H9 (cell line): ENCODE measurements at regions not wholly inside any gene's neighbourhood (a gene's known extent, or its start where the extent isn't known, plus 50 kb on each side); places are given as distances from the start of the nearest gene placed in this dataset.

ENCODE experiments used
- DNase-seq: peaks from one replicate; pipeline ENCODE4 v3.0.0-alpha.2; 2017
- H2AFZ ChIP-seq: one replicate; pipeline ENCODE4 v1.6.1; 2013; ENCODE audit warnings: mild to moderate bottlenecking, low read length, control low read depth, moderate library complexity
- H2AK5ac ChIP-seq: 2 replicates; pipeline ENCODE4 v1.6.1; 2013; ENCODE audit warnings: low read length, control low read depth, mixed read lengths; ENCODE audit not compliant: insufficient read length
- H2BK120ac ChIP-seq: one replicate; pipeline ENCODE4 v1.6.1; 2013; ENCODE audit warnings: low read depth, mild to moderate bottlenecking, low read length, control low read depth, inconsistent platforms; ENCODE audit not compliant: poor library complexity, severe bottlenecking
- H2BK12ac ChIP-seq: 2 replicates; pipeline ENCODE4 v1.6.1; 2013; ENCODE audit warnings: low read length, control low read depth, mixed read lengths, low read depth; ENCODE audit not compliant: insufficient read length
- H2BK15ac ChIP-seq: 2 replicates; pipeline ENCODE4 v1.6.1; 2013; ENCODE audit warnings: low read depth, low read length, control low read depth
- H2BK20ac ChIP-seq: one replicate; pipeline ENCODE4 v1.6.1; 2013; ENCODE audit warnings: low read depth, mild to moderate bottlenecking, low read length, control low read depth, inconsistent platforms; ENCODE audit not compliant: poor library complexity, severe bottlenecking
- H2BK5ac ChIP-seq: 2 replicates; pipeline ENCODE4 v1.6.1; 2013; ENCODE audit warnings: low read length, control low read depth, mixed read lengths; ENCODE audit not compliant: insufficient read length
- H3K14ac ChIP-seq: 2 replicates; pipeline ENCODE4 v1.6.1; 2013; ENCODE audit warnings: low read length, control low read depth; ENCODE audit not compliant: insufficient read depth
- H3K18ac ChIP-seq: 2 replicates; pipeline ENCODE4 v1.6.1; 2013; ENCODE audit warnings: low read depth, mild to moderate bottlenecking, mixed read lengths, low read length, control low read depth; ENCODE audit not compliant: insufficient read length
- H3K23ac ChIP-seq: 2 replicates; pipeline ENCODE4 v1.6.1; 2013; ENCODE audit warnings: low read length, control low read depth, mixed read lengths, low read depth; ENCODE audit not compliant: insufficient read length
- H3K23me2 ChIP-seq: 2 replicates; pipeline ENCODE4 v1.6.1; 2013; ENCODE audit warnings: low read depth, mild to moderate bottlenecking, mixed read lengths, low read length, control low read depth; ENCODE audit not compliant: insufficient read length, poor library complexity, severe bottlenecking
- H3K27ac ChIP-seq: 2 replicates; pipeline ENCODE4 v1.5.1; 2013; ENCODE audit warnings: low read length, control low read depth, mixed read lengths, low read depth; ENCODE audit not compliant: insufficient read length
- H3K27me3 ChIP-seq: 2 replicates; pipeline ENCODE4 v1.6.1; 2013; ENCODE audit warnings: low read length, control low read depth, inconsistent platforms; ENCODE audit not compliant: insufficient read depth
- H3K4ac ChIP-seq: 2 replicates; pipeline ENCODE4 v1.6.1; 2013; ENCODE audit warnings: low read depth, mild to moderate bottlenecking, control low read depth, inconsistent platforms, low read length, moderate library complexity
- H3K4me1 ChIP-seq: 2 replicates; pipeline ENCODE4 v1.6.1; 2013; ENCODE audit warnings: low read length, control low read depth, inconsistent platforms; ENCODE audit not compliant: insufficient read depth
- H3K4me2 ChIP-seq: 2 replicates; pipeline ENCODE4 v1.6.1; 2013; ENCODE audit warnings: low read length, control low read depth, mixed read lengths; ENCODE audit not compliant: insufficient read length, insufficient read depth
- H3K56ac ChIP-seq: 2 replicates; pipeline ENCODE4 v1.6.1; 2013; ENCODE audit warnings: low read depth, mild to moderate bottlenecking, mixed read lengths, low read length, control low read depth; ENCODE audit not compliant: insufficient read length
- H3K79me1 ChIP-seq: 2 replicates; pipeline ENCODE4 v1.6.1; 2013; ENCODE audit warnings: low read depth, mild to moderate bottlenecking, moderate library complexity, low read length, control low read depth, inconsistent platforms; ENCODE audit not compliant: insufficient read depth, poor library complexity, severe bottlenecking
- H3K79me2 ChIP-seq: 2 replicates; pipeline ENCODE4 v1.6.1; 2013; ENCODE audit warnings: low read length, control low read depth, inconsistent platforms; ENCODE audit not compliant: insufficient read depth
- H3K9ac ChIP-seq: 2 replicates; pipeline ENCODE4 v1.6.1; 2013; ENCODE audit warnings: low read length, control low read depth, mixed read lengths; ENCODE audit not compliant: insufficient read length; ENCODE audit errors: extremely low read depth
- H3K9me3 ChIP-seq: one replicate; pipeline ENCODE4 v1.6.1; 2013; ENCODE audit warnings: low read depth, low read length, inconsistent platforms; ENCODE audit not compliant: control insufficient read depth
- H3T11ph ChIP-seq: one replicate; pipeline ENCODE4 v1.6.1; 2013; ENCODE audit warnings: mild to moderate bottlenecking, low read length, control low read depth, inconsistent platforms
- H4K20me1 ChIP-seq: one replicate; pipeline ENCODE4 v1.6.1; 2013; ENCODE audit not compliant: control insufficient read depth, insufficient read length, insufficient read depth
- H4K5ac ChIP-seq: 2 replicates; pipeline ENCODE4 v1.6.1; 2013; ENCODE audit warnings: low read depth, mild to moderate bottlenecking, mixed read lengths, low read length, control low read depth; ENCODE audit not compliant: insufficient read length
- H4K8ac ChIP-seq: replicated peaks from 2 replicates; pipeline ENCODE4 v1.6.1; 2013; ENCODE audit warnings: low read length, control low read depth, mixed read lengths, low read depth; ENCODE audit not compliant: insufficient read length
- H4K91ac ChIP-seq: 2 replicates; pipeline ENCODE4 v1.6.1; 2013; ENCODE audit warnings: low read depth, mild to moderate bottlenecking, moderate library complexity, mixed read lengths, low read length, control low read depth; ENCODE audit not compliant: insufficient read length
- H3K27ac Mint-ChIP-seq, 3 experiments: 2 replicates in 2 of 3; 3 replicates in 1 of 3; pipeline ENCODE4 v1.8.0; 2020 to 2021; ENCODE audit warnings: mixed read lengths in 3 of 3, mild to moderate bottlenecking in 1 of 3, moderate library complexity in 1 of 3
- H3K27me3 Mint-ChIP-seq: 2 replicates; pipeline ENCODE4 v1.8.0; 2021; ENCODE audit warnings: low read depth, mild to moderate bottlenecking, moderate library complexity, mixed read lengths
- H3K36me3 Mint-ChIP-seq, 3 experiments: 2 replicates in 2 of 3; 3 replicates in 1 of 3; pipeline ENCODE4 v1.8.0; 2020 to 2021; ENCODE audit warnings: low read depth in 3 of 3, mixed read lengths in 3 of 3; ENCODE audit not compliant: insufficient read depth in 1 of 3
- H3K4me1 Mint-ChIP-seq, 2 experiments: 2 replicates each; pipeline ENCODE4 v1.8.0; 2020; ENCODE audit warnings: mixed read lengths in 2 of 2
- H3K4me3 Mint-ChIP-seq, 2 experiments: 2 replicates in 1 of 2; 3 replicates in 1 of 2; pipeline ENCODE4 v1.8.0; 2020 to 2021; ENCODE audit warnings: mild to moderate bottlenecking in 2 of 2, mixed read lengths in 2 of 2, moderate library complexity in 1 of 2
- H3K9me3 Mint-ChIP-seq, 2 experiments: 2 replicates in 1 of 2; 3 replicates in 1 of 2; pipeline ENCODE4 v1.8.0; 2020; ENCODE audit warnings: mild to moderate bottlenecking in 2 of 2, mixed read lengths in 2 of 2, moderate library complexity in 1 of 2
- CTCF ChIP-seq: fragments of 200-600 bp; sonication (generic); conservative IDR thresholded peaks from 3 replicates; pipeline ENCODE4 v1.8.0; 2021; ENCODE audit warnings: antibody characterized with exemption, mild to moderate bottlenecking

- Histone ChIP-seq H3K27ac (no peak overlapping the region), H3K79me1 (no peaks in the 10 kb centered on the region), H2BK20ac (no peak overlapping the region), H3K56ac (no peak overlapping the region), H3K9ac (no peak overlapping the region), H2BK15ac (no peak overlapping the region), H3K23ac (no peak overlapping the region), H2BK120ac (no peak overlapping the region), H4K8ac (no peak overlapping the region), H3K27me3 (no peaks in the 10 kb centered on the region), H3K79me2 (no peaks in the 10 kb centered on the region), H2BK5ac (no peak overlapping the region), H3K18ac (no peak overlapping the region), H2AK5ac (no peak overlapping the region), H3K23me2 (no peaks in the 10 kb centered on the region), H4K20me1 (no peaks in the 10 kb centered on the region), H4K5ac (no peak overlapping the region), H2BK12ac (no peak overlapping the region), H3K9me3 (no peaks in the 10 kb centered on the region), H2AFZ (no peak overlapping the region), H3K4me1 (no peaks in the 10 kb centered on the region), H3K14ac (no peak overlapping the region), H3K4ac (no peak overlapping the region), H3T11ph (no peak overlapping the region), H3K4me2 (no peak overlapping the region), H4K91ac (no peak overlapping the region)
- no peak overlapping the region for H3K4me3 Mint-ChIP-seq
- H3K27ac Mint-ChIP-seq = no peak overlapping the region
- peaks cover 0 to 6% of the 10 kb centered on the region in 2 experiments; a peak in 2 of 4 replicates for H3K4me1 Mint-ChIP-seq
- H3K9me3 Mint-ChIP-seq = no peaks in the 10 kb centered on the region
- DNase-seq = no peak
- no peaks in the 10 kb centered on the region for H3K36me3 Mint-ChIP-seq
- H3K27me3 Mint-ChIP-seq = peaks cover 2% of the 10 kb centered on the region; the same call in 1 of the 2 replicates
- TF ChIP-seq CTCF = no peak
Observed at GRCh38 chr18:2324459-2324858, 246.8 kb downstream of the METTL4 start.
